ENCODE measurements at regions not wholly inside any gene's neighbourhood (a gene's known extent, or its start where the extent isn't known, plus 50 kb on each side); places are given as distances from the start of the nearest gene placed in this dataset.

DNA sequence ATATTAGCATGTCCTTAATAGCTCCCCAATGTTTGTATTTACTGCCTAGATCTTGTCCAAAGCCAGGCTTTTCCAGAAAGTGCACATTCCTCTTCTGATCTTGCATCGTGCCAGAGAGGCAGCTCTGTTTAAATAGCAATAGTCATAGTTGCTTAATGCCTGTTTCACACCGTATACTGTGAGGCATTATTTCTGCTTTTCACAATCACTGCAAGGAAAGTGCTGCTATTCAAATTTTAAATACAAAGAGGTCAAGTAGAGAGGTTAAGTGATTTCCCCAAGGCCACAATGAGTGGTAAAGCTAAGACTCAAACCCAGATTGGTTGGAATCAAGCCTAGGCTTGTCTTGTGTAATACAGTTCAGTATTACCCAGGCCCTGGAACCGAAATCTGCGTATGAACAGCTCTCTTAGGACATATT, 153.6 kb downstream of the SNX18 start:
- TF ChIP-seq, protein P1, sequence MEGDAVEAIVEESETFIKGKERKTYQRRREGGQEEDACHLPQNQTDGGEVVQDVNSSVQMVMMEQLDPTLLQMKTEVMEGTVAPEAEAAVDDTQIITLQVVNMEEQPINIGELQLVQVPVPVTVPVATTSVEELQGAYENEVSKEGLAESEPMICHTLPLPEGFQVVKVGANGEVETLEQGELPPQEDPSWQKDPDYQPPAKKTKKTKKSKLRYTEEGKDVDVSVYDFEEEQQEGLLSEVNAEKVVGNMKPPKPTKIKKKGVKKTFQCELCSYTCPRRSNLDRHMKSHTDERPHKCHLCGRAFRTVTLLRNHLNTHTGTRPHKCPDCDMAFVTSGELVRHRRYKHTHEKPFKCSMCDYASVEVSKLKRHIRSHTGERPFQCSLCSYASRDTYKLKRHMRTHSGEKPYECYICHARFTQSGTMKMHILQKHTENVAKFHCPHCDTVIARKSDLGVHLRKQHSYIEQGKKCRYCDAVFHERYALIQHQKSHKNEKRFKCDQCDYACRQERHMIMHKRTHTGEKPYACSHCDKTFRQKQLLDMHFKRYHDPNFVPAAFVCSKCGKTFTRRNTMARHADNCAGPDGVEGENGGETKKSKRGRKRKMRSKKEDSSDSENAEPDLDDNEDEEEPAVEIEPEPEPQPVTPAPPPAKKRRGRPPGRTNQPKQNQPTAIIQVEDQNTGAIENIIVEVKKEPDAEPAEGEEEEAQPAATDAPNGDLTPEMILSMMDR (IDR thresholded peaks at IDR 0.05) = no peak
- TF ChIP-seq POLR2A (IDR thresholded peaks at IDR 0.05) = no peak
